ENCODE measurements at regions not wholly inside any gene's neighbourhood (a gene's known extent, or its start where the extent isn't known, plus 50 kb on each side); places are given as distances from the start of the nearest gene placed in this dataset.

DNA sequence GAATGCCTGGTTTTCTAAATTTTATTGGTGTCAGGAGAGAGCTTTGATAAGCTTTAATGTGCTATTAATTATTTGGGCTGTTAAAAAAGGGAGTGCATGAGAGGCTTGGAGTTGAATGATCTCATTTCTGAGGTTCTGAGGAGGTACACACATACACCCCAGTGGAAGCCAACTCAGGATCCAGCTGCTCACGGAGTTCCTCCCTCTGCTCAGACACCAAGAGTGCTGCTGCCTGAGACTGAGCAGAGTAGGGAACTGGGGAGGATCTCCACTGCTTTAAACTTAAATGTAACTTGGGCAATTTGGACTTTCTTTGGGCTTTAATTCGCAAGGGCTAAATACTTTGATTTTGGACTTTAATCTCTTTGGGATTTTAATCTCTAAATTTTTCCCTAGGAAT is 414.4 kb upstream of the CADM1 start:
- no peak for TF ChIP-seq POLR2AphosphoS5 (IDR thresholded peaks at IDR 0.05)
- TF ChIP-seq, protein P1, sequence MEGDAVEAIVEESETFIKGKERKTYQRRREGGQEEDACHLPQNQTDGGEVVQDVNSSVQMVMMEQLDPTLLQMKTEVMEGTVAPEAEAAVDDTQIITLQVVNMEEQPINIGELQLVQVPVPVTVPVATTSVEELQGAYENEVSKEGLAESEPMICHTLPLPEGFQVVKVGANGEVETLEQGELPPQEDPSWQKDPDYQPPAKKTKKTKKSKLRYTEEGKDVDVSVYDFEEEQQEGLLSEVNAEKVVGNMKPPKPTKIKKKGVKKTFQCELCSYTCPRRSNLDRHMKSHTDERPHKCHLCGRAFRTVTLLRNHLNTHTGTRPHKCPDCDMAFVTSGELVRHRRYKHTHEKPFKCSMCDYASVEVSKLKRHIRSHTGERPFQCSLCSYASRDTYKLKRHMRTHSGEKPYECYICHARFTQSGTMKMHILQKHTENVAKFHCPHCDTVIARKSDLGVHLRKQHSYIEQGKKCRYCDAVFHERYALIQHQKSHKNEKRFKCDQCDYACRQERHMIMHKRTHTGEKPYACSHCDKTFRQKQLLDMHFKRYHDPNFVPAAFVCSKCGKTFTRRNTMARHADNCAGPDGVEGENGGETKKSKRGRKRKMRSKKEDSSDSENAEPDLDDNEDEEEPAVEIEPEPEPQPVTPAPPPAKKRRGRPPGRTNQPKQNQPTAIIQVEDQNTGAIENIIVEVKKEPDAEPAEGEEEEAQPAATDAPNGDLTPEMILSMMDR (IDR thresholded peaks at IDR 0.05) = no peak

Data from prostate gland (tissue), 2 donors.